ENCODE measurements at regions not wholly inside any gene's neighbourhood (a gene's known extent, or its start where the extent isn't known, plus 50 kb on each side); places are given as distances from the start of the nearest gene placed in this dataset.

DNA sequence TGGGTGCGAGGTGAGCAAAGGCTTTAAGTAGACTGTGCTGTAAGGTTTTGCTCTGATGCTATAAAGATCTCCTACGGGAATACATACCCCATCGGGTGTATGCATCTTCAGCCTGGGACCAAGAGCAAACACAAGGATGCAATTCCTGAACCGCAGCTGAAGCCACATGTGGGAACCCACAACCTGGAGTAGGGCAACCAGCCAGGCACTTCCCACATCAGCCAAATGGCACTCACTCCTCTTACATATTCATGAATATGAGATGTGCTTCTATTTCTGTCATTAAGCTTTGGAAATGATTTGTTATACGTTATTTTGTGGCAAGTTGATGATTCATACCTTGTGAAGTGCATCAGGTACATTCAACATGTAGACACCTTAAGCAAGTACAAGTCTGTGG lies 619.2 kb downstream of the C6orf118 start:
- TF ChIP-seq CTCF (IDR thresholded peaks at IDR 0.05) = no peak
- no peak for TF ChIP-seq POLR2A (IDR thresholded peaks at IDR 0.05)
- no peak for TF ChIP-seq EP300 (IDR thresholded peaks at IDR 0.05)
- H3K27me3 ChIP-seq = no peaks in the 10 kb centered on the region
- WGBS, 2 donors = 85 to 90% methylated on average over 5 of the region's 5 CpGs
- peaks cover 0 to 31% (median 0%) of the 10 kb centered on the region in 4 donors for H3K4me1 ChIP-seq
- no peak overlapping the region for H3K4me3 ChIP-seq
- no peak overlapping the region for H3K27ac ChIP-seq
- no peaks in the 10 kb centered on the region for H3K36me3 ChIP-seq
- no peaks in the 10 kb centered on the region for H3K9me3 ChIP-seq
- DNase-seq (ENCODE audit: low spot score in 2 of 2) = no peak

- 81 to 91% methylated on average over 6 of the region's 6 CpGs for WGBS, 2 donors
- H3K27ac ChIP-seq = no peak overlapping the region
- no peak overlapping the region for H3K4me3 ChIP-seq
- no peaks in the 10 kb centered on the region for H3K4me1 ChIP-seq
- H3K9me3 ChIP-seq = no peaks in the 10 kb centered on the region
- TF ChIP-seq EP300 (IDR thresholded peaks at IDR 0.05) (no peak), POLR2A (IDR thresholded peaks at IDR 0.05) (no peak), CTCF (IDR thresholded peaks at IDR 0.05) (no peak)
- H3K27me3 ChIP-seq = no peaks in the 10 kb centered on the region
- no peaks in the 10 kb centered on the region for H3K36me3 ChIP-seq
- DNase-seq (ENCODE audit: low spot score in 2 of 2) = no peak
Observed at GRCh38 chr6:164665328-164665727, 644.1 kb downstream of the C6orf118 start.

- Histone ChIP-seq H3K27ac (no peak overlapping the region), H3K4me1 (no peaks in the 10 kb centered on the region), H3K36me3 (no peaks in the 10 kb centered on the region), H3K4me3 (no peak overlapping the region), H3K27me3 (no peaks in the 10 kb centered on the region), H3K9me3 (no peaks in the 10 kb centered on the region)
- no peak for DNase-seq (ENCODE audit: low spot score in 2 of 2)
- TF ChIP-seq EP300 (IDR thresholded peaks at IDR 0.05) (no peak), CTCF (IDR thresholded peaks at IDR 0.05) (no peak), POLR2A (IDR thresholded peaks at IDR 0.05) (no peak)
- 89 to 96% methylated on average over 5 of the region's 5 CpGs for WGBS, 2 donors
Observed at GRCh38 chr6:164663634-164664033, 645.8 kb downstream of the C6orf118 start.

- TF ChIP-seq CTCF (IDR thresholded peaks at IDR 0.05) (no peak), EP300 (IDR thresholded peaks at IDR 0.05) (no peak), POLR2A (IDR thresholded peaks at IDR 0.05) (no peak)
- Histone ChIP-seq H3K27ac (no peak overlapping the region), H3K9me3 (no peaks in the 10 kb centered on the region), H3K4me3 (no peak overlapping the region), H3K36me3 (no peaks in the 10 kb centered on the region), H3K27me3 (no peaks in the 10 kb centered on the region), H3K4me1 (no peaks in the 10 kb centered on the region)
- WGBS, 2 donors = 95% methylated on average over 3 of the region's 3 CpGs
- no peak for DNase-seq (ENCODE audit: low spot score in 2 of 2)
Observed at GRCh38 chr6:164661716-164662115, 647.7 kb downstream of the C6orf118 start.

DNA sequence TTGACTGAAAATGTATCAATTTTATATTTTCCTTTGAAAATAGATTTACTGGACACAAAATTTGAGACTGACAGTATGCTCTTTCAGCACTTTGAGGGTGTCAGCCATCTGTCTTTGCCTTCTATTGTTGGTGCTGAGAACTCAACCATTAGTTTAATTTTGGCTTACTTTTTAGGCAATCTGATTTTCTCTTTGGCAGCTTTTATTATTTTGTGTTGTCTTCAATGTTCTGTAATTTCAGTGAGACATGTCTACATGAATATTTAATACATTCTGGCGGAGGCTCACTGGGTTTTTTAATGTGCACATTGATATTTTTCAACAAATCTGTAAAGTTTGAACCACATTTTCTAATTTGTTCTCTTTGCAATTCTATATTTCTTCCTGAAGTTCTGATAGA lies 648.6 kb downstream of the C6orf118 start:
- H3K36me3 ChIP-seq = no peaks in the 10 kb centered on the region
- H3K27me3 ChIP-seq = no peaks in the 10 kb centered on the region
- whole genome bisulfite sequencing, 2 donors = 93 to 97% methylated on average over 1 of the region's 1 CpG
- H3K27ac ChIP-seq = no peak overlapping the region
- no peak for DNase-seq (ENCODE audit: low spot score in 2 of 2)
- no peak overlapping the region for H3K4me3 ChIP-seq
- no peaks in the 10 kb centered on the region for H3K9me3 ChIP-seq
- no peaks in the 10 kb centered on the region for H3K4me1 ChIP-seq
- no peak for TF ChIP-seq POLR2A (IDR thresholded peaks at IDR 0.05)
- TF ChIP-seq CTCF (IDR thresholded peaks at IDR 0.05) = no peak
- TF ChIP-seq EP300 (IDR thresholded peaks at IDR 0.05) = no peak

All from tibial nerve (tissue), 4 donors.